H1 (cell line): ENCODE measurements at regions not wholly inside any gene's neighbourhood (a gene's known extent, or its start where the extent isn't known, plus 50 kb on each side); places are given as distances from the start of the nearest gene placed in this dataset.

Experiments
- CTCF ChIA-PET: fragments of 300-600 bp; sonication (Branson Sonifier 250); formaldehyde crosslinking; loops from one replicate; lab custom pipeline; 2021; ENCODE audit not compliant: partially characterized antibody; lab: Charles Lee
- POLR2A ChIA-PET: fragments of 300-600 bp; sonication (Branson Sonifier 250); formaldehyde crosslinking; loops from one replicate; lab custom pipeline; 2021; ENCODE audit warnings: inconsistent platforms; ENCODE audit not compliant: partially characterized antibody; lab: Charles Lee
- DNase-seq, 2 experiments: peaks; one replicate each; pipeline versions ENCODE4 v3.0.0 to v3.0.0-alpha.2; 2010 to 2022; ENCODE audit warnings: low spot score in 2 of 2, low read depth in 1 of 2, mixed read lengths in 1 of 2
- FAIRE-seq: peaks from 2 replicates; lab custom pipeline; 2011; peaks lifted over from hg19 to GRCh38; lab: Jason Lieb, UNC
- H2AFZ ChIP-seq: 2 replicates; pipeline ENCODE4 v1.8.1; 2012; ENCODE audit warnings: low read length, inconsistent platforms
- H2AK5ac ChIP-seq: 2 replicates; pipeline ENCODE4 v1.6.1; 2013; ENCODE audit warnings: low read depth, low read length
- H2BK120ac ChIP-seq: replicated peaks from 2 replicates; pipeline ENCODE3; 2013; ENCODE audit warnings: low read depth, low read length, inconsistent platforms
- H2BK12ac ChIP-seq: 2 replicates; pipeline ENCODE4 v1.6.1; 2013; ENCODE audit warnings: low read depth, low read length
- H2BK15ac ChIP-seq: 2 replicates; pipeline ENCODE4 v1.6.1; 2013; ENCODE audit warnings: low read length
- H2BK20ac ChIP-seq: 2 replicates; pipeline ENCODE4 v1.6.1; 2013; ENCODE audit warnings: low read length
- H2BK5ac ChIP-seq: 2 replicates; pipeline ENCODE4 v1.6.1; 2013; ENCODE audit warnings: low read depth, low read length
- H3K14ac ChIP-seq: 2 replicates; pipeline ENCODE4 v1.6.1; 2013; ENCODE audit warnings: inconsistent platforms; ENCODE audit not compliant: insufficient read length
- H3K18ac ChIP-seq: 2 replicates; pipeline ENCODE4 v1.6.1; 2013; ENCODE audit warnings: low read length; ENCODE audit errors: extremely low read depth
- H3K23ac ChIP-seq: 2 replicates; pipeline ENCODE4 v1.6.1; 2013; ENCODE audit warnings: inconsistent platforms; ENCODE audit not compliant: insufficient read length
- H3K23me2 ChIP-seq: 2 replicates; pipeline ENCODE4 v1.6.1; 2013; ENCODE audit warnings: low read depth, low read length
- H3K27ac ChIP-seq: 2 replicates; pipeline ENCODE4 v1.6.1; 2011; ENCODE audit warnings: low read depth, low read length, inconsistent platforms
- H3K27me3 ChIP-seq, 4 experiments: replicated peaks in 1 of 4; 1 replicate in 1 of 4; 2 replicates in 3 of 4; pipeline versions ENCODE4 v1.6.1 to v1.8.1; 2011 to 2013; ENCODE audit warnings: low read length in 3 of 4, mild to moderate bottlenecking in 3 of 4, inconsistent platforms in 2 of 4, mixed read lengths in 2 of 4, moderate library complexity in 1 of 4; ENCODE audit not compliant: control insufficient read depth in 3 of 4, insufficient read depth in 3 of 4; ENCODE audit errors: extremely low read depth in 1 of 4
- H3K36me3 ChIP-seq, 4 experiments: 2 replicates each; pipeline versions ENCODE4 v1.6.1 to v1.8.1; 2011 to 2013; ENCODE audit warnings: mild to moderate bottlenecking in 4 of 4, low read length in 3 of 4, moderate library complexity in 2 of 4, control low read depth in 1 of 4, inconsistent platforms in 1 of 4; ENCODE audit not compliant: insufficient read depth in 4 of 4, control insufficient read depth in 2 of 4
- H3K4ac ChIP-seq: replicated peaks from 2 replicates; pipeline ENCODE3; 2013; ENCODE audit warnings: low read length, low read depth, mixed read lengths, inconsistent platforms; ENCODE audit not compliant: insufficient read length
- H3K4me1 ChIP-seq, 4 experiments: replicated peaks in 1 of 4; 1 replicate in 1 of 4; 2 replicates in 3 of 4; pipeline versions ENCODE4 v1.6.1 to v1.8.1; 2011 to 2013; ENCODE audit warnings: low read length in 3 of 4, inconsistent platforms in 2 of 4, mixed read lengths in 1 of 4; ENCODE audit not compliant: insufficient read depth in 4 of 4, control insufficient read depth in 3 of 4
- H3K4me2 ChIP-seq, 2 experiments: 2 replicates each; pipeline versions ENCODE4 v1.6.1 to v1.8.1; 2011 to 2013; ENCODE audit warnings: low read depth in 2 of 2, low read length in 2 of 2, control low read depth in 1 of 2, inconsistent platforms in 1 of 2, mild to moderate bottlenecking in 1 of 2; ENCODE audit not compliant: insufficient read depth in 1 of 2
- H3K4me3 ChIP-seq, 4 experiments: fragments of 200-600, 300-600 bp in 1 of 4; sonication (generic), shearing (Covaris generic), sonication (Bioruptor Twin) in 1 of 4; 2 replicates each; pipeline versions ENCODE4 v1.5.1 to v1.8.1; 2011 to 2016; ENCODE audit warnings: low read length in 4 of 4, low read depth in 3 of 4, control low read depth in 2 of 4, inconsistent platforms in 2 of 4, mild to moderate bottlenecking in 2 of 4, mixed read lengths in 1 of 4, moderate library complexity in 1 of 4; ENCODE audit not compliant: insufficient read depth in 2 of 4; ENCODE audit errors: extremely low read depth in 1 of 4
- H3K56ac ChIP-seq: replicated peaks from 2 replicates; pipeline ENCODE3; 2013; ENCODE audit warnings: low read depth, mild to moderate bottlenecking, mixed read lengths, low read length, inconsistent platforms; ENCODE audit not compliant: insufficient read length
- H3K79me1 ChIP-seq: 2 replicates; pipeline ENCODE4 v1.6.1; 2013; ENCODE audit warnings: low read depth, low read length, control low read depth
- H3K79me2 ChIP-seq, 2 experiments: 2 replicates each; pipeline versions ENCODE4 v1.6.1 to v1.8.1; 2012 to 2013; ENCODE audit warnings: low read length in 2 of 2, mild to moderate bottlenecking in 2 of 2, inconsistent platforms in 1 of 2; ENCODE audit not compliant: insufficient read depth in 2 of 2, control insufficient read depth in 1 of 2
- H3K9ac ChIP-seq, 4 experiments: replicated peaks in 1 of 4; 1 replicate in 1 of 4; 2 replicates in 3 of 4; pipeline versions ENCODE4 v1.6.1 to v1.8.1; 2011 to 2013; ENCODE audit warnings: low read depth in 3 of 4, low read length in 3 of 4, control low read depth in 2 of 4, mild to moderate bottlenecking in 2 of 4, moderate library complexity in 2 of 4, inconsistent platforms in 1 of 4; ENCODE audit errors: extremely low read depth in 1 of 4
- H3K9me3 ChIP-seq, 2 experiments: 2 replicates each; pipeline versions ENCODE4 v1.6.1 to v1.8.1; 2012 to 2013; ENCODE audit warnings: mild to moderate bottlenecking in 2 of 2, moderate library complexity in 2 of 2, control low read depth in 1 of 2, inconsistent platforms in 1 of 2, low read depth in 1 of 2, low read length in 1 of 2, mixed read lengths in 1 of 2; ENCODE audit not compliant: insufficient read depth in 2 of 2
- H4K20me1 ChIP-seq, 2 experiments: replicated peaks in 1 of 2; 2 replicates each; pipeline versions ENCODE3 to v1.8.1; 2011 to 2013; ENCODE audit warnings: inconsistent platforms in 2 of 2, low read length in 2 of 2, mild to moderate bottlenecking in 1 of 2; ENCODE audit not compliant: insufficient read depth in 2 of 2, control insufficient read depth in 1 of 2
- H4K5ac ChIP-seq: 2 replicates; pipeline ENCODE4 v1.6.1; 2013; ENCODE audit warnings: low read length, low read depth, mixed read lengths, inconsistent platforms; ENCODE audit not compliant: insufficient read length
- H4K8ac ChIP-seq: 2 replicates; pipeline ENCODE4 v1.8.0; 2013; ENCODE audit warnings: mild to moderate bottlenecking, moderate library complexity, low read length, inconsistent platforms; ENCODE audit not compliant: insufficient read depth; ENCODE audit errors: extremely low read depth
- H4K91ac ChIP-seq: replicated peaks from 2 replicates; pipeline ENCODE3; 2013; ENCODE audit warnings: low read length, mixed read lengths, inconsistent platforms; ENCODE audit not compliant: insufficient read length
- ATF2 ChIP-seq: IDR thresholded peaks from 2 replicates; pipeline ENCODE4 v1.6.1; 2012; ENCODE audit warnings: low read length, inconsistent platforms
- BRCA1 ChIP-seq: IDR thresholded peaks from 2 replicates; pipeline ENCODE4 v1.6.1; 2012; ENCODE audit warnings: low read depth, low read length, improper control_type of control experiment
- CBX5 ChIP-seq: fragments of 300-800, 300-1000 bp; sonication (generic); IDR thresholded peaks from 2 replicates; pipeline ENCODE4 v1.7.1; 2016; ENCODE audit warnings: antibody characterized with exemption, low read length, low read depth
- CHD1 ChIP-seq: IDR thresholded peaks from 2 replicates; pipeline ENCODE4 v1.6.1; 2012; ENCODE audit warnings: low read depth, low read length, improper control_type of control experiment
- GTF2F1 ChIP-seq: IDR thresholded peaks from 2 replicates; pipeline ENCODE4 v1.6.1; 2012; ENCODE audit warnings: low read depth, low read length, improper control_type of control experiment, borderline replicate concordance
- JUND ChIP-seq: IDR thresholded peaks from 2 replicates; pipeline ENCODE4 v1.6.1; 2011; ENCODE audit warnings: mild to moderate bottlenecking, improper control_type of control experiment, low read length
- KDM4A ChIP-seq: IDR thresholded peaks from one replicate; pipeline ENCODE4 v1.7.1; 2012; ENCODE audit warnings: low read depth, mild to moderate bottlenecking, moderate library complexity, low read length, inconsistent platforms; ENCODE audit not compliant: severe bottlenecking
- MAX ChIP-seq: IDR thresholded peaks from 2 replicates; pipeline ENCODE4 v1.6.1; 2012; ENCODE audit warnings: inconsistent platforms
- SP2 ChIP-seq: IDR thresholded peaks from 2 replicates; pipeline ENCODE4 v1.6.1; 2012; ENCODE audit warnings: mild to moderate bottlenecking, low read length, inconsistent platforms
- YY1 ChIP-seq: IDR thresholded peaks from 2 replicates; pipeline ENCODE4 v1.6.1; 2011; ENCODE audit warnings: low read depth, mild to moderate bottlenecking, low read length
- ZNF274 ChIP-seq: IDR thresholded peaks from 2 replicates; pipeline ENCODE4 v1.7.0; 2012; ENCODE audit warnings: low read length, borderline replicate concordance; ENCODE audit errors: extremely low read depth
- WGBS, 2 experiments: shearing (Covaris generic) in 1 of 2; methylation state at CpG; one replicate each; pipeline versions ENCODE4 v1.1.6 to v1.1.7; 2013 to 2015; ENCODE audit warnings: low lambda C conversion rate in 2 of 2, mixed read lengths in 2 of 2, inconsistent platforms in 1 of 2, low coverage in 1 of 2, missing lambda C conversion rate in 1 of 2; ENCODE audit not compliant: insufficient replicate concordance in 2 of 2, insufficient coverage in 1 of 2, insufficient read length in 1 of 2; ENCODE audit errors: extremely low coverage in 1 of 2, missing lambda C conversion rate in 1 of 2; 5-methylcytosine and 5-hydroxymethylcytosine counted together

GRCh38 chr4:97359826-97360225 lies 783.5 kb downstream of the STPG2 start:
- Histone ChIP-seq H3K4ac (no peak overlapping the region), H3K56ac (no peak overlapping the region), H2AK5ac (no peak overlapping the region), H3K4me1 (no peaks in the 10 kb centered on the region), H4K8ac (no peak overlapping the region), H3K23ac (no peak overlapping the region), H2BK120ac (no peak overlapping the region), H4K91ac (no peak overlapping the region), H2BK15ac (no peak overlapping the region), H2AFZ (no peak overlapping the region), H4K5ac (no peak overlapping the region), H3K79me2 (no peaks in the 10 kb centered on the region), H3K79me1 (no peaks in the 10 kb centered on the region), H3K27me3 (peaks cover 0 to 1% (median 0%) of the 10 kb centered on the region in 4 experiments; a peak in 1 of 7 replicates), H3K9me3 (peaks cover 12% of the 10 kb centered on the region in 2 experiments), H3K4me3 (no peak overlapping the region), H3K18ac (no peak overlapping the region), H3K4me2 (no peak overlapping the region), H2BK12ac (no peak overlapping the region), H3K23me2 (no peaks in the 10 kb centered on the region; the same call in 1 of the 2 replicates), H3K27ac (no peak overlapping the region), H4K20me1 (no peaks in the 10 kb centered on the region), H3K36me3 (peaks cover 0 to 3% (median 0%) of the 10 kb centered on the region in 4 experiments; a peak in 1 of 8 replicates), H3K9ac (no peak overlapping the region), H2BK20ac (no peak overlapping the region), H2BK5ac (no peak overlapping the region), H3K14ac (no peak overlapping the region)
- FAIRE-seq (no peak), DNase-seq (no peak)
- CTCF ChIA-PET: no interaction called here
- POLR2A ChIA-PET: no interaction called here
- 94% methylated on average over 2 of the region's 2 CpGs; no CpG with 5 or more reads in 1 of the 2 experiments for WGBS, 2 experiments
- no peak for TF ChIP-seq BRCA1
- no peak for TF ChIP-seq KDM4A
- no peak for TF ChIP-seq GTF2F1
- no peak for TF ChIP-seq CBX5
- no peak for TF ChIP-seq ATF2
- TF ChIP-seq MAX: no peak
- TF ChIP-seq CHD1: no peak
- TF ChIP-seq JUND: no peak
- TF ChIP-seq SP2: no peak
- no peak for TF ChIP-seq ZNF274
- TF ChIP-seq YY1: no peak
